OCI-LY3 (cell line): ENCODE measurements at regions not wholly inside any gene's neighbourhood (a gene's known extent, or its start where the extent isn't known, plus 50 kb on each side); places are given as distances from the start of the nearest gene placed in this dataset.

Experiments
- H2AFZ ChIP-seq: fragments of 200-600, 300-600 bp; shearing (Covaris generic); 2 replicates; pipeline ENCODE4 v1.6.0; 2014; ENCODE audit warnings: antibody characterized with exemption, low read depth, low read length
- H3K27ac ChIP-seq: fragments of 200-600, 300-600 bp; sonication (generic); 2 replicates; pipeline ENCODE4 v1.5.1; 2014; ENCODE audit warnings: mild to moderate bottlenecking, low read length, moderate library complexity, mixed read lengths
- H3K27me3 ChIP-seq: fragments of 200-600, 300-600 bp; sonication (generic); 2 replicates; pipeline ENCODE4 v1.6.1; 2014; ENCODE audit warnings: low read depth, low read length, mixed read lengths
- H3K36me3 ChIP-seq: fragments of 200-600, 300-600 bp; sonication (generic); replicated peaks from 2 replicates; pipeline ENCODE3; 2014; ENCODE audit warnings: low read depth, low read length, mixed read lengths
- H3K4me1 ChIP-seq: fragments of 300-600, 200-600 bp; sonication (generic); 2 replicates; pipeline ENCODE4 v1.6.1; 2014; ENCODE audit warnings: low read length, mixed read lengths
- H3K4me2 ChIP-seq: fragments of 200-600, 300-600 bp; sonication (generic); 2 replicates; pipeline ENCODE4 v1.6.1; 2014; ENCODE audit warnings: low read length, mixed read lengths
- H3K4me3 ChIP-seq: fragments of 300-600, 200-600 bp; sonication (generic); 2 replicates; pipeline ENCODE4 v1.5.1; 2014; ENCODE audit warnings: antibody characterized with exemption, mild to moderate bottlenecking, low read length, moderate library complexity
- H3K79me2 ChIP-seq: fragments of 300-600, 200-600 bp; shearing (Covaris generic); 2 replicates; pipeline ENCODE4 v1.6.1; 2014; ENCODE audit warnings: mild to moderate bottlenecking, low read length, mixed read lengths
- H3K9ac ChIP-seq: fragments of 300-600, 200-600 bp; shearing (Covaris generic); 2 replicates; pipeline ENCODE4 v1.6.0; 2014; ENCODE audit warnings: mild to moderate bottlenecking, low read length, moderate library complexity
- H3K9me3 ChIP-seq: fragments of 200-600, 300-600 bp; shearing (Covaris generic); 2 replicates; pipeline ENCODE4 v1.6.1; 2014; ENCODE audit warnings: low read length, mixed read lengths; ENCODE audit not compliant: insufficient read depth
- H4K20me1 ChIP-seq: fragments of 200-600, 300-600 bp; sonication (generic); 2 replicates; pipeline ENCODE4 v1.6.1; 2016; ENCODE audit warnings: low read length, mixed read lengths; ENCODE audit not compliant: insufficient read depth
- EZH2phosphoT487 ChIP-seq: fragments of 200-600 bp; shearing (Covaris generic); IDR thresholded peaks from 2 replicates; pipeline ENCODE4 v1.6.1; 2018; ENCODE audit warnings: antibody characterized with exemption, mixed run types, low read depth
- TF ChIP-seq, protein P1 (sequence below): fragments of 200-600, 300-600 bp; sonication (generic); IDR thresholded peaks from 2 replicates; pipeline ENCODE4 v1.5.1; 2014; ENCODE audit warnings: antibody characterized with exemption, low read length, low read depth

DNA sequence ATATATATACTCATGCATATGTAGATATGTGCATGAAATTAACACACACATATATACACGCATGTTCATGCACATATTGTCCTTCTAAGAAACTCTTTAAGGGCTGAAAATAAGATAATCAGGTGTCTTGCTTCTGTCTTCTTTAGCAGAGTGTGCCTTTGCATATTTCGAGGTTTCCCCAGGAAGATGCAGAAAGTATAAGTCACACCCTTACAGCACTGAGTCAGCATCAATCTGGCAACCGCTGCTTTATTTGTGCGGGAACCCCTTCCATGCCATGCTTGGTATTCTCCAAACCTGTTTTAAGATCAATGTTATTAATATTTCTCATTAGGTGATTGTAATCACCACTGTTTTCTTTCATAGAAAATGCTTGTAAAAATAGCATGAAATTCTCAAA is 557.9 kb downstream of the CAAP1 start:
- no peak for TF ChIP-seq EZH2phosphoT487
- TF ChIP-seq, protein P1, sequence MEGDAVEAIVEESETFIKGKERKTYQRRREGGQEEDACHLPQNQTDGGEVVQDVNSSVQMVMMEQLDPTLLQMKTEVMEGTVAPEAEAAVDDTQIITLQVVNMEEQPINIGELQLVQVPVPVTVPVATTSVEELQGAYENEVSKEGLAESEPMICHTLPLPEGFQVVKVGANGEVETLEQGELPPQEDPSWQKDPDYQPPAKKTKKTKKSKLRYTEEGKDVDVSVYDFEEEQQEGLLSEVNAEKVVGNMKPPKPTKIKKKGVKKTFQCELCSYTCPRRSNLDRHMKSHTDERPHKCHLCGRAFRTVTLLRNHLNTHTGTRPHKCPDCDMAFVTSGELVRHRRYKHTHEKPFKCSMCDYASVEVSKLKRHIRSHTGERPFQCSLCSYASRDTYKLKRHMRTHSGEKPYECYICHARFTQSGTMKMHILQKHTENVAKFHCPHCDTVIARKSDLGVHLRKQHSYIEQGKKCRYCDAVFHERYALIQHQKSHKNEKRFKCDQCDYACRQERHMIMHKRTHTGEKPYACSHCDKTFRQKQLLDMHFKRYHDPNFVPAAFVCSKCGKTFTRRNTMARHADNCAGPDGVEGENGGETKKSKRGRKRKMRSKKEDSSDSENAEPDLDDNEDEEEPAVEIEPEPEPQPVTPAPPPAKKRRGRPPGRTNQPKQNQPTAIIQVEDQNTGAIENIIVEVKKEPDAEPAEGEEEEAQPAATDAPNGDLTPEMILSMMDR = no peak
- H4K20me1 ChIP-seq = no peaks in the 10 kb centered on the region
- no peak overlapping the region for H3K9ac ChIP-seq
- H3K4me3 ChIP-seq = no peak overlapping the region
- no peaks in the 10 kb centered on the region for H3K4me1 ChIP-seq
- no peaks in the 10 kb centered on the region for H3K27me3 ChIP-seq
- no peaks in the 10 kb centered on the region for H3K9me3 ChIP-seq
- H3K27ac ChIP-seq = no peak overlapping the region
- no peaks in the 10 kb centered on the region for H3K79me2 ChIP-seq
- H2AFZ ChIP-seq = no peak overlapping the region
- no peak overlapping the region for H3K4me2 ChIP-seq
- no peaks in the 10 kb centered on the region for H3K36me3 ChIP-seq

DNA sequence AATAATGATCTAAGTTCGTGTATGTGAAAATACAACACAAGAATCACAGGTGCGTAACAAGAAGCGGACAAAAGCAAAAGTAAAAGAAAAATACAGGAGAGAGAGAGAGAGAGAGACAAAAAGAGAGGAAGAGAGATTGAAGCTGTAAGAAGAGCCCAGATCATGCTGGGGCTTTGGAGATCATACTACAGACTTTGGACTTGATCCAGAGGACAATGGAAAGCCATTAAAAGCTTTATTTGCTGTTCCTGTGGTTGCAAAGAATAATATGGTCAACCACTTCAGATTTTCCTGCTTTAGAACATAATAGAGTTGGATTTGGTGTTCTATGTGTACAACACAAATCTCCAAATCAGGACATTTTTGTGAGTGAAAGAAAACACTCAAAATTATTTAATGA is 561.4 kb downstream of the CAAP1 start:
- Histone ChIP-seq H3K36me3 (no peaks in the 10 kb centered on the region), H3K4me3 (no peak overlapping the region), H3K27ac (no peak overlapping the region), H3K27me3 (0 out of 2 replicates have a peak, but pooled peaks cover 4% of the 10 kb centered on the region), H3K79me2 (no peaks in the 10 kb centered on the region), H3K4me1 (no peaks in the 10 kb centered on the region), H3K9ac (no peak overlapping the region), H3K9me3 (no peaks in the 10 kb centered on the region), H4K20me1 (no peaks in the 10 kb centered on the region), H2AFZ (no peak overlapping the region), H3K4me2 (no peak overlapping the region)
- TF ChIP-seq, protein P1 = no peak

DNA sequence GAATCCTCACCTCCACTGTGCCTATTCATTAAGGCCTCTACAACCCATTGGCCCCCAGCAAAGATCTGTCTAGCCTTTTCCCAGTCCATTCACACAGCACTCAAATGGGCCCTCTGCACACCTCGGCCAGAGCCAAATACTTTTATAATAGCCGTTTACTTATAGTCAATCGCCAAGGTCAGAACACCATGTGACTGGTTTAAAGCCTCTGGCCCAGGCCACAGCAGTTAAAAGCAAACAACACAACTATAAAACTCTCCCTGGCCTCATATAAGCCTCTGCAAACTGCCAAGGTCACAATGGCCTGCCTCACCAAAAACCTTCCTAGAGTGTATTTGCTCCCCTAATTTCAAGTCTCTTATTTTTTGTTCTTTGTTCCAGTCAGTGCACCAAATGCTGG is 562.6 kb downstream of the CAAP1 start:
- no peak overlapping the region for H3K4me2 ChIP-seq
- TF ChIP-seq EZH2phosphoT487 = no peak
- TF ChIP-seq, protein P1 = no peak
- H2AFZ ChIP-seq = no peak overlapping the region
- no peak overlapping the region for H3K9ac ChIP-seq
- H4K20me1 ChIP-seq = no peaks in the 10 kb centered on the region
- H3K79me2 ChIP-seq = no peaks in the 10 kb centered on the region
- no peaks in the 10 kb centered on the region for H3K4me1 ChIP-seq
- no peaks in the 10 kb centered on the region for H3K9me3 ChIP-seq
- H3K36me3 ChIP-seq = no peaks in the 10 kb centered on the region
- H3K4me3 ChIP-seq = no peak overlapping the region
- 0 out of 2 replicates have a peak, but pooled peaks cover 4% of the 10 kb centered on the region for H3K27me3 ChIP-seq
- H3K27ac ChIP-seq = no peak overlapping the region

DNA sequence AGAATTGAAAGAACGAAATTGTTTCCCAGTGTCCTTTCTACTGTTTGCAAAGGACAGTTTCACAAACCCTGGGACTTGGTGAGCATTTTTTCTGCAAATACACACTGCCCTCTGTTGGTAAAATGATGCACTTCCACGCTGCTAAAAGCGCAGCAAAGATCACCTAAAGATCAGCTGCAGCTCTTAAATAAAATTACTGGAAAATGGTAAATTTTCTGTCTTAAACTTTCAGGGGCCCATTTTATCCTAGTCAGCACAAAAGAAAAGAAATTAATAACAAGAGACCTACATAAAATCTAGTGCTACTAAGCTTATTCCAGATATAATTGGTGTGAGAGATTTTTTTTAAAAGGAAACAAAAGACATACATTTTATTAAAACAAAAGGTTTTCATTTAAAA is 566.0 kb downstream of the CAAP1 start:
- no peak overlapping the region for H3K27ac ChIP-seq
- no peaks in the 10 kb centered on the region for H3K4me1 ChIP-seq
- H2AFZ ChIP-seq = no peak overlapping the region
- H3K4me2 ChIP-seq = peak overlapping the region; percentile 12; the same call in 1 of the 2 replicates
- no peaks in the 10 kb centered on the region for H3K79me2 ChIP-seq
- no peaks in the 10 kb centered on the region for H3K9me3 ChIP-seq
- H3K4me3 ChIP-seq = no peak overlapping the region
- H3K9ac ChIP-seq = no peak overlapping the region
- no peaks in the 10 kb centered on the region for H3K36me3 ChIP-seq
- TF ChIP-seq, protein P1 = peak; percentile 86
- TF ChIP-seq EZH2phosphoT487 = no peak
- H3K27me3 ChIP-seq = 0 out of 2 replicates have a peak, but pooled peaks cover 4% of the 10 kb centered on the region
- no peaks in the 10 kb centered on the region for H4K20me1 ChIP-seq
